Nephron progenitor cell (in vitro differentiated cells): ENCODE measurements at regions not wholly inside any gene's neighbourhood (a gene's known extent, or its start where the extent isn't known, plus 50 kb on each side); places are given as distances from the start of the nearest gene placed in this dataset.

Source experiments
- DNase-seq: peaks from one replicate; pipeline ENCODE4 v3.0.0; 2021
- H3K27ac Mint-ChIP-seq: 2 replicates; pipeline ENCODE4 v1.8.0; 2021; ENCODE audit warnings: mild to moderate bottlenecking, moderate library complexity, mixed read lengths
- H3K27me3 Mint-ChIP-seq: 2 replicates; pipeline ENCODE4 v1.8.0; 2021; ENCODE audit warnings: mild to moderate bottlenecking, low read depth, mixed read lengths; ENCODE audit not compliant: poor library complexity
- H3K36me3 Mint-ChIP-seq: 2 replicates; pipeline ENCODE4 v1.8.0; 2021; ENCODE audit warnings: low read depth, mixed read lengths
- H3K4me1 Mint-ChIP-seq: 2 replicates; pipeline ENCODE4 v1.8.0; 2021; ENCODE audit warnings: mixed read lengths
- H3K4me3 Mint-ChIP-seq: 2 replicates; pipeline ENCODE4 v1.8.0; 2021; ENCODE audit warnings: mild to moderate bottlenecking, moderate library complexity, mixed read lengths
- H3K9me3 Mint-ChIP-seq: 2 replicates; pipeline ENCODE4 v1.8.0; 2021; ENCODE audit warnings: mild to moderate bottlenecking, moderate library complexity, mixed read lengths
- TF ChIP-seq, protein P1 (sequence below): fragments of 200-600 bp; sonication (generic); IDR thresholded peaks from 2 replicates; pipeline ENCODE4 v1.5.0; 2021; ENCODE audit warnings: antibody characterized with exemption

DNA sequence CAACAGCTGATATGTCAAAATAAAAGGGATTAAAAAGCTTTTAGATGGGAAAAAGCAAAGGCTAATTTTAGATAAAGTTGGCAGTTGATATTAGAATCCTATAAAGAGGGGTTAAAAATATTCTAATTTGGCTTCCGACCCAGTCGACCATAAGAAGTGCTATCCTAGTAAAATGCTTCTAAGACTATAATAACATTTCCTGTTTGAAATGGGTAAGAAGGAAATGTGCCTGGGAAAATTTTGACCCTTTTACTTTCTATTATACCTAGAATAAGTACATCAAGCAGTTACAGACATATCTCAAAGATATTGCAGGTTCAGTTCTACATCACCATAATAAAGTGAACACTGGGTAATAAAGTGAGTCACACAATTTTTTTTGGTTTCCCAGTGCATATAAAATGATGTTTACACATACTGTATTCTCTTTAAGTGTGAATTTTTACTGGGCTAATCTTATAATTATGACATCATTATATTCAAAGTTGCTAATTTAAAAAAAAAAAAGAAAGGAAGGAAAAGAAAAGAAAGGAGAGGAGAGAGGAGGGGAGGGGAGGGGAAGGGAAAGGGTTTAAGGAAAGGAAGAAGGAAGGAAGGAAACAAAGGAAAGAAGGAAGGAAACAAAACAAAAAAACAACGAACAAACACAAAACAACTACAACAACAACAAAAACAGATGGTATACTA is 308.2 kb upstream of the NR5A2 start:
- peaks cover 8% of the 10 kb centered on the region for H3K9me3 Mint-ChIP-seq
- H3K4me3 Mint-ChIP-seq = no peak overlapping the region
- no peaks in the 10 kb centered on the region for H3K36me3 Mint-ChIP-seq
- H3K27me3 Mint-ChIP-seq = no peaks in the 10 kb centered on the region
- no peak overlapping the region for H3K27ac Mint-ChIP-seq
- DNase-seq = no peak
- TF ChIP-seq, protein P1, sequence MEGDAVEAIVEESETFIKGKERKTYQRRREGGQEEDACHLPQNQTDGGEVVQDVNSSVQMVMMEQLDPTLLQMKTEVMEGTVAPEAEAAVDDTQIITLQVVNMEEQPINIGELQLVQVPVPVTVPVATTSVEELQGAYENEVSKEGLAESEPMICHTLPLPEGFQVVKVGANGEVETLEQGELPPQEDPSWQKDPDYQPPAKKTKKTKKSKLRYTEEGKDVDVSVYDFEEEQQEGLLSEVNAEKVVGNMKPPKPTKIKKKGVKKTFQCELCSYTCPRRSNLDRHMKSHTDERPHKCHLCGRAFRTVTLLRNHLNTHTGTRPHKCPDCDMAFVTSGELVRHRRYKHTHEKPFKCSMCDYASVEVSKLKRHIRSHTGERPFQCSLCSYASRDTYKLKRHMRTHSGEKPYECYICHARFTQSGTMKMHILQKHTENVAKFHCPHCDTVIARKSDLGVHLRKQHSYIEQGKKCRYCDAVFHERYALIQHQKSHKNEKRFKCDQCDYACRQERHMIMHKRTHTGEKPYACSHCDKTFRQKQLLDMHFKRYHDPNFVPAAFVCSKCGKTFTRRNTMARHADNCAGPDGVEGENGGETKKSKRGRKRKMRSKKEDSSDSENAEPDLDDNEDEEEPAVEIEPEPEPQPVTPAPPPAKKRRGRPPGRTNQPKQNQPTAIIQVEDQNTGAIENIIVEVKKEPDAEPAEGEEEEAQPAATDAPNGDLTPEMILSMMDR = no peak
- peaks cover 26% of the 10 kb centered on the region for H3K4me1 Mint-ChIP-seq

DNA sequence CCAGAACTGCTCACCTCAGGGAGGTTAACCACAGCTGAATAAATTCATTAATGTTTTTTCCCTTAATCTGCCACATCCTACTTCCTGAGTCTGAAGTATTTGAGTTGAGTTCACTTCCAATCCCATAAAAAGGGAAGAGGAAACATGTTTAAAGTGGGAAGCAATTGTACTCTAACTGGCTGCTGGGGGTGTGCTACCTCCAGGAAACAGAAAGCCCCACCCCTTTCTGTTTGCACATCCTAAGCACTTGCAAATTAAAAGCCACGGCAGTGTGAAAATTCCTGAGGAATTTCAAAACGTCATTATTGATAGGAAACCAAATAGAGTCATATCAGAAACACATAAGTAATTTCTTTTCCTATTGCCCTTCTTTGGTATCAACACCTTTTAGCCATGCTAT is 307.0 kb upstream of the NR5A2 start:
- H3K27me3 Mint-ChIP-seq = no peaks in the 10 kb centered on the region
- H3K27ac Mint-ChIP-seq = no peak overlapping the region
- H3K4me3 Mint-ChIP-seq = no peak overlapping the region
- peaks cover 26% of the 10 kb centered on the region for H3K4me1 Mint-ChIP-seq
- H3K36me3 Mint-ChIP-seq = no peaks in the 10 kb centered on the region
- no peaks in the 10 kb centered on the region for H3K9me3 Mint-ChIP-seq
- TF ChIP-seq, protein P1 = no peak
- no peak for DNase-seq

DNA sequence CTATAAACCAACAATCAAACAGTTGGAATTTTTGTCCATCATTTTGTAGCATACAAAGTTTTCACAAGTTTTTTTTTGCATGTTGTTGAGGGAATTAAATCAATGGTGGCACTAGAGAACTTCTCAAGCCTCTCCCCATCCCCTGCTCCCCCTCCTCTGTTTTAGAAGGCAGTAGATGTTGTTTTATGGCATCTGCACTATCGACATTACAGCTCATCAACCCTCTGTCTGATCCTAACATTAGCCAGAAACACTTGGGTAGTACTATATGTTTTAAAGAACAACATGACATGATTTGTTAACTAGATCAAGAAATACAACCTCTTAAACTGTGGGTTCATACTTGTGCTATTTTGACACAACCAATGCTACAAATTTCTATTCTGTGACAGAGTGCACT is 306.5 kb upstream of the NR5A2 start:
- TF ChIP-seq, protein P1 = no peak
- peaks cover 26% of the 10 kb centered on the region for H3K4me1 Mint-ChIP-seq
- DNase-seq = no peak
- H3K9me3 Mint-ChIP-seq = no peaks in the 10 kb centered on the region
- peak overlapping the region; percentile 40 for H3K27ac Mint-ChIP-seq
- no peaks in the 10 kb centered on the region for H3K36me3 Mint-ChIP-seq
- H3K4me3 Mint-ChIP-seq = no peak overlapping the region
- no peaks in the 10 kb centered on the region for H3K27me3 Mint-ChIP-seq

DNA sequence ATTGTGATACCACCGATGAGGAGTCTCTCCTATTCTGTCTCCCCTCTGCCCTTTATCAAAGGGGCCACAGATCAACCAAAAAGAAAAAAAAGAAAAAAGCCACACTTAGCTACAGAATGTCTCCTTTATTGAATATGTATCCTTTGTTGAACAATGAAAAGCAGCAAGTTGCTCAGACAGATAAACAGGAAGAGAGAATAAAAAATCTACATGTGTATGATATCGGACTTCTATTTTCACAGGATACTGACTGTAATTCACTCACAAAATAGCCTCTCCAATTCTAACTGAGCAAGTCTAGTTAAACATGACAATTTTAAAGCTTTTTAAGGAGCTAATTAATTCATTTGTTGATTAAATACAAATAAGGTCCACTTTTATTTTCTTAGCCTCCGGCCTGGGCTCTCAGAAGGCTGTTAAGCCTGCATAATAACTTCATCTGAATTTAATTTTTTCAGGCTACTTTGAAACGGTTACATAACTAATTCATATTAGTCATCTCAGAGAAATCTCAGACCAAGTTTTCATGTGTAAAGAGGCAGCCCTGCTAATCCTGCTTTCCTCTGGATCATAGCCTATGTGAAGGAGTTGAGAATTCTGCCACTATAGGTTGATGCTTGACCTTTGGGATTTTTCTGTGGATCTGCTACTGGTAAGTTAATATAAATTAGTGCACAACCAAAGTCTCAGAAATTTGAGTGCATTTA is 304.1 kb upstream of the NR5A2 start:
- no peak overlapping the region for H3K27ac Mint-ChIP-seq
- no peaks in the 10 kb centered on the region for H3K36me3 Mint-ChIP-seq
- H3K4me3 Mint-ChIP-seq = no peak overlapping the region
- TF ChIP-seq, protein P1 = no peak
- no peaks in the 10 kb centered on the region for H3K9me3 Mint-ChIP-seq
- no peaks in the 10 kb centered on the region for H3K27me3 Mint-ChIP-seq
- DNase-seq = no peak
- H3K4me1 Mint-ChIP-seq = peaks cover 26% of the 10 kb centered on the region

DNA sequence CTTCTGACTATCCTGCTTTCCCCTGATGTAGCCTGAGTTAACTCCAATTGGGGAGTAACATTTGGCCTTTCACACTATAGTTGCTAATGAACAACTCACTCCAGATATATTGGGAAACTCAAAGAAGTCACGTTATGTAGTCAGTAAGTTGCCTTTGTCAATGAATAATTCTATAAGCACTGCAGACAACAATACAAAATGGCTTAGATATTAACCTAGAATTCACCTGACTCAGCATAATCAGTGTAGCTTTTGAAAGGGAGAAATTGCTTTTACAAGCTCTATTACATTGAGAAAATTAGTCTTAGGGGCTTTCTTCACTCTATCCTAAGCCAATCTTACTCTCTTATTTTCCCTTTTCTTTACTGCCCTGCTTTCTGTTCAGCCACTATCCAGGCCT is 303.5 kb upstream of the NR5A2 start:
- TF ChIP-seq, protein P1 = no peak
- no peak for DNase-seq
- Mint-ChIP-seq H3K27me3 (no peaks in the 10 kb centered on the region), H3K27ac (no peak overlapping the region), H3K9me3 (no peaks in the 10 kb centered on the region), H3K4me3 (no peak overlapping the region), H3K4me1 (peaks cover 26% of the 10 kb centered on the region), H3K36me3 (no peaks in the 10 kb centered on the region)
